ENCODE measurements at regions not wholly inside any gene's neighbourhood (a gene's known extent, or its start where the extent isn't known, plus 50 kb on each side); places are given as distances from the start of the nearest gene placed in this dataset.

GRCh38 chr1:56404066-56404465, 175.3 kb downstream of the PLPP3 start:
- Histone ChIP-seq H2BK5ac (ENCODE audit: insufficient read length, low read length) (no peak overlapping the region), H2AK5ac (ENCODE audit: insufficient read length, low read length) (no peak overlapping the region), H2AFZ (ENCODE audit: low read length) (no peak overlapping the region), H3K4ac (ENCODE audit: low read depth, low read length) (no peak overlapping the region), H3K27ac (ENCODE audit: insufficient read length, low read depth, low read length) (no peak overlapping the region), H4K5ac (ENCODE audit: insufficient read length, low read depth, low read length) (no peak overlapping the region), H3K27me3 (ENCODE audit: insufficient read depth, low read length) (no peaks in the 10 kb centered on the region), H3K9me3 (ENCODE audit: control insufficient read depth, low read depth, low read length) (no peaks in the 10 kb centered on the region), H3K4me2 (ENCODE audit: insufficient read depth, insufficient read length, low read length) (no peak overlapping the region), H4K91ac (ENCODE audit: insufficient read length, low read depth, low read length) (no peak overlapping the region), H4K8ac (replicated peaks; ENCODE audit: insufficient read length, low read depth, low read length) (no peak overlapping the region), H3K56ac (ENCODE audit: insufficient read length, low read depth, low read length) (no peak overlapping the region), H3K79me1 (ENCODE audit: insufficient read depth, low read depth, low read length, poor library complexity, severe bottlenecking) (no peaks in the 10 kb centered on the region), H2BK20ac (ENCODE audit: low read depth, low read length, poor library complexity, severe bottlenecking) (no peak overlapping the region), H3K18ac (ENCODE audit: insufficient read length, low read depth, low read length) (no peak overlapping the region), H3K9ac (ENCODE audit: extremely low read depth, insufficient read length, low read length) (no peak overlapping the region), H3K14ac (ENCODE audit: insufficient read depth, low read length) (no peak overlapping the region), H3T11ph (ENCODE audit: low read length) (no peak overlapping the region), H4K20me1 (ENCODE audit: control insufficient read depth, insufficient read depth, insufficient read length) (no peaks in the 10 kb centered on the region), H3K23me2 (ENCODE audit: insufficient read length, low read depth, low read length, poor library complexity, severe bottlenecking) (no peaks in the 10 kb centered on the region), H2BK120ac (ENCODE audit: low read depth, low read length, poor library complexity, severe bottlenecking) (no peak overlapping the region), H2BK15ac (ENCODE audit: low read depth, low read length) (no peak overlapping the region), H3K23ac (ENCODE audit: insufficient read length, low read depth, low read length) (no peak overlapping the region), H3K79me2 (ENCODE audit: insufficient read depth, low read length) (no peaks in the 10 kb centered on the region), H3K4me1 (ENCODE audit: insufficient read depth, low read length) (no peaks in the 10 kb centered on the region; the same call in 1 of the 2 replicates), H2BK12ac (ENCODE audit: insufficient read length, low read depth, low read length) (no peak overlapping the region)
- no peak for DNase-seq
- Mint-ChIP-seq H3K4me1 (peaks cover 5 to 10% of the 10 kb centered on the region in 2 experiments; a peak in 3 of 4 replicates), H3K36me3 (ENCODE audit: insufficient read depth in 1 of 3, low read depth in 3 of 3) (no peaks in the 10 kb centered on the region), H3K27ac (no peak overlapping the region), H3K27me3 (ENCODE audit: low read depth) (peaks cover 1% of the 10 kb centered on the region), H3K4me3 (no peak overlapping the region), H3K9me3 (no peaks in the 10 kb centered on the region)
- WGBS (ENCODE audit: extremely low coverage, insufficient read length, low lambda C conversion rate), result no CpG with 5 or more reads among the region's 4 CpGs
- no peak for TF ChIP-seq CTCF (conservative IDR thresholded peaks at IDR 0.05)

Measured in H9 (cell line).